Loucy (cell line): ENCODE measurements at regions not wholly inside any gene's neighbourhood (a gene's known extent, or its start where the extent isn't known, plus 50 kb on each side); places are given as distances from the start of the nearest gene placed in this dataset.

Experiments used
- EZH2phosphoT487 ChIP-seq: fragments of 200-600 bp; IDR thresholded peaks from 2 replicates; pipeline ENCODE4 v1.6.1; 2018; ENCODE audit warnings: antibody characterized with exemption, mild to moderate bottlenecking, moderate library complexity, borderline replicate concordance
- TF ChIP-seq, protein P1 (sequence below): fragments of 200-600 bp; sonication (generic); conservative IDR thresholded peaks from 2 replicates; pipeline ENCODE4 v1.5.1; 2014; ENCODE audit warnings: mild to moderate bottlenecking, antibody characterized with exemption, low read length

GRCh38 chr17:12553625-12554024 lies 112.1 kb upstream of the MYOCD start:
- TF ChIP-seq, protein P1, sequence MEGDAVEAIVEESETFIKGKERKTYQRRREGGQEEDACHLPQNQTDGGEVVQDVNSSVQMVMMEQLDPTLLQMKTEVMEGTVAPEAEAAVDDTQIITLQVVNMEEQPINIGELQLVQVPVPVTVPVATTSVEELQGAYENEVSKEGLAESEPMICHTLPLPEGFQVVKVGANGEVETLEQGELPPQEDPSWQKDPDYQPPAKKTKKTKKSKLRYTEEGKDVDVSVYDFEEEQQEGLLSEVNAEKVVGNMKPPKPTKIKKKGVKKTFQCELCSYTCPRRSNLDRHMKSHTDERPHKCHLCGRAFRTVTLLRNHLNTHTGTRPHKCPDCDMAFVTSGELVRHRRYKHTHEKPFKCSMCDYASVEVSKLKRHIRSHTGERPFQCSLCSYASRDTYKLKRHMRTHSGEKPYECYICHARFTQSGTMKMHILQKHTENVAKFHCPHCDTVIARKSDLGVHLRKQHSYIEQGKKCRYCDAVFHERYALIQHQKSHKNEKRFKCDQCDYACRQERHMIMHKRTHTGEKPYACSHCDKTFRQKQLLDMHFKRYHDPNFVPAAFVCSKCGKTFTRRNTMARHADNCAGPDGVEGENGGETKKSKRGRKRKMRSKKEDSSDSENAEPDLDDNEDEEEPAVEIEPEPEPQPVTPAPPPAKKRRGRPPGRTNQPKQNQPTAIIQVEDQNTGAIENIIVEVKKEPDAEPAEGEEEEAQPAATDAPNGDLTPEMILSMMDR: no peak
- no peak for TF ChIP-seq EZH2phosphoT487
